NCI-H2081 treated with DMSO at 0.1 percent for 48 hours (cell line): ENCODE measurements at regions not wholly inside any gene's neighbourhood (a gene's known extent, or its start where the extent isn't known, plus 50 kb on each side); places are given as distances from the start of the nearest gene placed in this dataset.
"Not testable (repeated sequence)": the region's sequence is repeated elsewhere in the genome, so short reads cannot be mapped to it uniquely, and the experiment has no call there.

ENCODE experiments used
- DNase-seq: peaks from one replicate; lab custom pipeline; 2025; lab: John Stamatoyannopoulos, UW

DNA sequence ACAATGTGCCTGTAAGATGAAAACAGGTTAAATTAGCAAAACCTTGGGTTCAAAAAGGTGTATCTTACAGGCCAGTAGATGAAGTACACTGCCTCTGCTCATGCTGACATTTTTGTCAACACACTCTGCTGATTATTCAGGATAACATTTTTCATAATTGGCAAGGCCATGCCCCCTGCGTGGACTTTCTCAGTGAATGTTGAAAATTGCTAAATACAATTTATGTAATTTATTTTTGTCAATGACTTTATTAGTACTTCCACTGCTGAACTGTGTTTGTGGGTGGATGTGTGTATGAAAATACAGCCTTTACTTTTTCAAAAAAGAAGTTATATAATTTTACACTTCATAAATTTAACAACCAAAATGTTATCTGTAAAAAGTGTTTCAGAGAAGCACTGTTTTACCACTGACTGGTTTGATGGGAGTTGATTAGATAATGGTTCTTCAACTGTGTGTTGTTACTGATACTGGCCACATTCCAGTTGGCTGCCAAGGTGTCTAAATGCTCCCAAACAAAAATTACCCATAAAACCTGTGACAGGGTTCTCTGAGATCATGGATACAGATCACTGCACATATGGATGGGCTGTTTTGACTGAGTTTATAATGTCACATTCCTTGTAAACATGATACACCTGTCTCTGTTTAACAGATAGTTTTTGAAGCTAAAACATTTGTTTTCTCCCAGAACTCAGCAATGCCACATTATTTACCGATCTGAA lies 151.9 kb upstream of the SLC7A11 start:
- DNase-seq: no peak

DNA sequence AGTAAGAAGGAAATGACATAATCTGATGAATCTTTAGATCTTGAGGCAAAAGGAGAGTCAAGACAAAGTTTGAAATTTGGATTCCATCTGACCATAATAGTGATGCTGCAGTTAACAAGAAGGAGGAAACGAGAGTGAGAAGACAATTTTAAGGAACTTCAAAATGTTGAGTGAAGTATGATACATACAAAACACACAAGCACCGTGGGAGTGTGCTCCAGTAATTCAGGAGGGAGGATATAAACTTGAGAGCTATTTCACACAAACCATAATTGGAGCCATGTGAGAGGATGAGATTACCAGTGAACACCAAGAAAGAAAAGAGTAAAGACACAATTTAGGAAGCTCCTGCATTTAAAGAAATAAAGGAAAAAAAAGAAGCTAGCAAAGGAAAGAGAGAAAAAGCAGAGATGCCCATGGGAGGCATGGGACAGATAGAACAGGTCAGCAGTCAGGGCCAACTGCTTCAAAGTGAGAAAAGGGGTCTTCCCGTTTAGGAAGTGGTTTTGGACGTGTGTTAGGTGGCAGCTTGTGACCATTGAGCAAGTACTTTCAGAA lies 150.7 kb upstream of the SLC7A11 start:
- no peak for DNase-seq

DNA sequence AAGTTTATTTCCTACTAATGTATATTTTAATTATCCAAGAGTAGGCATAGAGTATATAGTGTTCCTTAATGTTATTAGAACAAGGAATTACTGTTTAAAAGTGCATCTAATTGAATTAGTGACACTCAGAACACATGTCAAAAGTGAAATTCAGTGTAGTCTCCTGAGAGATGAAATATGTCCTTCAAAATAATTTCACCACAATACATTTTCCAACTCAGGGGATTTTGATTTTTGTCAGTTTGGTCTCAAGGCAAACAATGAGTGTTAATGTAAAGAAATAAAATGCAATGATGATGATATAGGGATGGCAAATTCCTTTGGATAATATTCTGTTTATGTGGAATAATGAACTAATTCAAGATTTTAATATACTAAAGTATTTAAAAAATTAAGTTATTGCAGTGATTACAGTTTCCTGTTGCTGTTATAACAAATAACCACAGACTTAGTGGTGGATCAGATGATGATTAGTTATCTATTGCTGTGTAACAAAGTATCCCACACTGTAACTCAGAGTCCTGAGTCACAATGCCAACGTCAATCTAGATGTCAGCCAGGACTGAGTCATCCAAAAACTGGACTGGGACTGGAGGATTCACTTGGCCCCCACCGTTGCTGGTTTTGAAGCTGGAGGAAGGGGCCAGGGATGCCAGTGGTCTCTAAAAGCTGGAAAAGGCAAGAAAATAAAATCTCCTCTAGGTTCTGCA lies 148.0 kb upstream of the SLC7A11 start:
- no peak for DNase-seq

DNA sequence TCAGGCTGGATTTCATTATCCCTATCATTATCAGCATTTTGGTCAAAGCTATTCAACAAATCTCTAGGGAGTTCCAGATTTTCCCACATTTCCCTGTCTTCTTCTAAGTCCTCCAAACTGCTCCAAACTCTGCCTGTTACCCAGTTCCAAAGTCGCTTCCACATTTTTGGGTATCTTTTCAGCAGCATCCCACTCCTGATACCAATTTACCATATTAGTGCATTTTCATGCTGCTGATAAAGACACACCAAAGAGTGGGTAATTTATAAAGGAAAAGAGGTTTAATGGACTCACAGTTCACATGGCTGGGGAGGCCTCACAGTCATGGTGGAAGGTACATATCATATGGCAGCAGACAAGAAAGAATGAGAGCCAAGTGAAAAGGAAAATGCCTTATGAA lies 132.8 kb upstream of the SLC7A11 start:
- no peak for DNase-seq

DNA sequence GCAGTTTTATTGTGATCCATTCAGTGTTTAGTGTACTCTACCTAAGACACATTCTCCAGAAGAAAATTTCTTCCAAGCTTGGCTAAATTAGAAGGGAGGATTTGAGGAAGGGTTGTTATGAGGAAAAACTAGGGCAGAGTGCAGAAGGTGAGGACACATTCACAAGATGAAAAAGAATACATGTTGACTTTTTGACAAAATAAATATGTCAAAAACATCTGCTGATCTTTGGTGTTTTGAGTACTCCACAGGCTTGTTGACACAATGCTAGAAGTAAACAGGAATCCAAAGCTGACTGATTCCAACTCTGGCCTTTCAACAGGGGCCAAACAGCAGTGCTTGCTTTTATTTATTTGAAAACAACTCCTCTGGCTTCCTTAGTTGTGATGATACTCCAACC lies 125.8 kb upstream of the SLC7A11 start:
- no peak for DNase-seq

DNA sequence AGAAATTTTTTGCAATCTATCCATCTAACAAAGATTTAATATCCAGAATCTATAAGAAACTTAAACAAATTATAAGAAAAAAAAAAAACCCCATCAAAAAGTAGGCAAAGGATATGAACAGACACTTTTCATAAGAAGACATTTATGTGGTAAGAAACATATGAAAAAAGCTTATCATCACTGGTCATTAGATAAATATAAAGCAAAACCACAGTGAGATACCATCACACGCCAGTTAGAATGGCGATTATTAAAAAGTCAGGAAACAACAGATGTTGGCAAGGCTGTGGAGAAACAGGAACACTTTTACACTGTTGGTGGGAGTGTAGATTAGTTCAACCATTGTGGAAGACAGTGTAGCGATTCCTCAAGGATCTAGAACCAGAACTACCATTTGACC lies 110.3 kb upstream of the SLC7A11 start:
- DNase-seq: not testable (repeated sequence)

DNA sequence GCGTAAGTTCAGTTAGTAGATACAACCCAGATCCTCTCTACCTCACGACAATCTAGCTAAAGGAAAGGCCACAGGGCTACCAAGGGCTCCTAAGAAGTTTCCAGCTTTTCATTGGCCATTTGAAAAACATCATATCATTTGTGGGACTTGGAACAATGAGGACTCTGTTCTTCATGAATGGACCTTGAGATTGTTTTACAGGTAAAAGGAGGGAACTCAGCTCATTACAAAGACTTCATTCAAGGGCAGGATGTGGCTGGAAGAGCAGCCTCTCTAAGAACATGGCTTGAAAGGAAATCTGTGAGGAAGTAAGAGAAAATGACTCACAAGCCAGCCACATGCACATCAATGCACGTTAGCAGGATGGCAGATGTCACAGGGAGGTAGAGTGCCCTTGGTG lies 105.9 kb upstream of the SLC7A11 start:
- no peak for DNase-seq

DNA sequence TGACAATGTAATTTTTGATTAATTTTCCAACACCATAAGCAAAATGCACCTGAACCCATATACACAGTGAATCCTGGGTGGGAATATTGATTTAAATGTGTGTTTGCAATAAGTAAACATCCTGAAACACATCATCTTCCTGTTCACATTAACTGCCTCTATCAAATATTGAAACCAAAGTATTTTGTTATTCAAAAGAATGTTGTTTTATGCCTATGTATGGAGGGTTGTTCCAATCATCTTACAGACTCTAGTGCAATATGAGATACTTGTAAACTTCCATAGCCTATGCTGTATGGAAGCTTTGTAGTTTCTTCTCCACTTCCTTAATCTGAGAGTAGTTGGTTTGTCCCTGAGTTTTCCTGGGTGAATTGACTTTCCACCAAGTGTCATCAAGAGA lies 105.4 kb upstream of the SLC7A11 start:
- no peak for DNase-seq

DNA sequence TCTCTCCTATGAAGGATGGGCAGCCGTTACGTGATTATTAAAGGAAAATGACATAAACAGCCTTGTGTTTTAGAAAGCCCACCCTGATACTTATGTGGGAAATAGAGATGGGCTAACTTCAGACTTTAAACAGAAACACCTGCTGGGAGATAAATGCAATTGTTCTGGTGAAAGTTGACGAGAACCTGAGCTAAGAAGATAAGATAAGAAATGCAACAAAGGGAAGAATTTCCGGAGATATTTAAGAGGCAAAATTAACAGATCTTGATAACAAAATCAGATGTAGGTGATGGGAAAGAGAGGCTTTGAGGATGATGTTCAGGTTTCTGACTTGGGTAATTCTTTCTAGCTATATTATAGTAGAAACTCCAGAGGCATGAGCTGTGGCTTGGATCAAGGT lies 102.7 kb upstream of the SLC7A11 start:
- no peak for DNase-seq

DNA sequence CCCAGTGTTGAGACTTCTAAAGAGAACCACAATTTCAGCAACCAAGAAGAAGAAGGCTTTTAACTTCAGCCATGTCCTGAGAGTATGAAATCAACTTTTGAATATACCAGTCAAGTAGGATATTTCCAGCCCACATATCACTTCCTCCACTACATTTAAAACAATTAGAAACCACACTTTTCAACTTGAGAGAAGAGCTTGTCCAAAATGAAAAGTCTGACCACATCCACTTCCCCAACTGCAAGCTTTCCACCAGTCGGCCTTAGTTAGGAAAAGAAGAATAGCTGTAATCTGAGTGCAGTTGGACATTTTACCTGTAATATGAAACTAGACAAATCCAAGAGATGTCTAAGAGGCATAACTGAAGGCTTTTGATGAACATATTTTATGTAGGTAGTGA lies 101.9 kb upstream of the SLC7A11 start:
- no peak for DNase-seq

DNA sequence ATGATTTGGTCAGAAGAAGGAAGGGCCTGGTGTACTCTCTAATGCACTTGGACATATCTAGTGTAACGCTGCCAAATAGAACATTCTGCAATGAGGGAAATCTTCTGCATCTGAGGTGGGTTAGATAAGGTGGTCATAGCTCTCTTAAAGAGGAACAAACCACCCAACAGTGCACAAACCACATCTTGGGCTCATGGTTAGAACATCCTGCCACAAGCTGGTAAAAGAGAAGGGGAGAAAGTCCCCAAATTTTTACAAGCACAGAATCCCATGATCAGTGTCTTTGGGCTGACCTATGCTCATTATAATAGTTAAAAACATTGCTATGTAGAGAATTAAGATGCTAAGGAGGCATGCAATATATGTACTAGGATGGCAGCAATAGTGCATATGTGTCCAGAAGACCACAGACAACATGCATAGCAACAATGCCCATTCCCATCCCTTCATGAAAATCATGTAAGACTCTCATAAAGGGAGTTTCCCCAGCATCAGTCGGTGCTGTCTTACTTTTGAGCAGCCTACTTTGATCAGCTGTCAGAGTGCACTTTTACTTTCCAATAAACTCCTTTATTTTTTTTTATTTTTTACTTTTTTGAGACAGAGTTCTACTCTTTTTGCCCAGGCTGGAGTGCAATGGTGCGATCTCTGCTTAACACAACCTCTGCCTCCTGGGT lies 99.7 kb upstream of the SLC7A11 start:
- no peak for DNase-seq

DNA sequence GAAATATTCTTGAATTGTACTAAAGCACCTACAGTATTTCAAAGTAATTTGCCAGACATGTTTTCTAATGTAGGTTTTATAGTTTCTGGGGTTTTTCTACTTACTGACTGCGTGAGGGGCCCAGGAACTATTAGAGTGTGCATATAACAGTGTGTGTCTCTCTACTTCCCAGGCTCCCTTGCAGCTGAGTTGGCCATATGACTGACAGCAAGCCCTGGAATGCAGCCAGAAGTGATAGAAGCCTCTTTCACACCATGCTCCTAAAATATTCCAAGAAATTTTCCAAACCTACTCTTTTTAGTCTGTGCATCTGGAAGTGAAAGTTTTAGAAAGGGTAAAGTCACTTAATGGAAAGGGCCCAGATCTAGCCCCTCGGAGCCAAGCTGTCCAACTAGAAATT lies 96.7 kb upstream of the SLC7A11 start:
- no peak for DNase-seq

DNA sequence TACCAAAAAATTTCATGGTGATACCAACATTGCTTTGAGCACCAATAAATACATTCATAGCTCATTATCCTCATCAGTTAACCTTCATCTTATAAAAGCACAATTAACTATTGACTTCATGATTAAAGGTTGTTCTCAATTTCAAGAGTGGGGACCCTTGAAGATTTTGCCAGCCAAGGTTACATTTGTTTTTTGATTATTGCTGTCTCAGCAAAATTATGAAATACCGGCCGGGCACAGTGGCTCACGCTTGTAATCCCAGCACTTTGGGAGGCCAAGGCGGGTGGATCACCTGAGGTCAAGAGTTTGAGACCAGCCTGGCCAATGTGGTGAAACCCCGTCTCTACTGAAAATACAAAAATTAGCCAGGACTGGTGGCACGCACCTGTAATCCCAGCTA lies 96.1 kb upstream of the SLC7A11 start:
- not testable (repeated sequence) for DNase-seq

DNA sequence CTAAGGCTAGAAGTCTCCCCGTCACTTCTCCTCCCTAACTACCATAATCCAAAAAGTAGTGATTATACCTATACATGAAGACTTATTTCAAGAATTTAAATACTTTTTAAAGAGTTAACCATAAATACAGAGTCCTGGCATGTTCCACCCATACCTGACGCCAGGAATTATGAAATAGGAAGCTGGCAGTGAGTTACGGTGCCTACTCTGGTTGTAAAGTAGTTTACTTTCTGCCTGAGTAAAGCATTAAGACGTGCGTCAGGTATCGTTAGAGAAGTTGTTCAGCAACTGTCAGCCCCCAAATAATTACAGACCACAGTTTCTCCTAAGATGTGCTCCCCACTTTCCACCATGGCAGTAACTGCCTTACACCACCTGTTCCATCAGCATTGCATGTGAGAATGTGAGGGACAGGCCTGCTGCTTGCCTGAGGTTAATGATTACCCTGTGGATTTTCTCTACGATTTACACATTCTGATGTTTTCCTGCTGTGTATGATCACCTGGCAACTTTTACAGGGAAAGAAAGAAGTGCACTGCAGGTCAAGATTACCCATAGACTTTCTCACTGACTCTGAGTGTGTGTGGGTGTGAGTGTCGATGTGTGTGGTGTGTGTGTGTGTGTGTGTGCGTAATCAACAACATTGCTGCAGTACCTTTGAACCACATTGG lies 92.3 kb upstream of the SLC7A11 start:
- no peak for DNase-seq

DNA sequence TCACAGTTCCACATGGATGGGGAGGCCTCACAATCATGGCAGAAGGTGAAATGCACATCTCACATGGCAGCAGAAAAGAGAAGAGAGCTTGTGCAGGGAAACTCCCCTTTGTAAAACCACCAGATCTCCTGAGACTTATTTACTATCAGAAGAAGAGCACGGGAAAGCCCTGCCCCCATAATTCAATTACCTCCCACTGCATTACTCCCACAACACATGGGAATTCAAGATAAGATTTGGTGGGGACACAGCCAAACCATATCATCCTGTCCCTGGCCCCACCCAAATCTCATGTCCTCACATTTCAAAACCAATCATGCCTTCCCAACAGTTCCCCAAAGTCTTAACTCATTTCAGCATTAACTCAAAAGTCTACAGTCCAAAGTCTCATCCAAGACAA lies 90.3 kb upstream of the SLC7A11 start:
- DNase-seq: not testable (repeated sequence)

DNA sequence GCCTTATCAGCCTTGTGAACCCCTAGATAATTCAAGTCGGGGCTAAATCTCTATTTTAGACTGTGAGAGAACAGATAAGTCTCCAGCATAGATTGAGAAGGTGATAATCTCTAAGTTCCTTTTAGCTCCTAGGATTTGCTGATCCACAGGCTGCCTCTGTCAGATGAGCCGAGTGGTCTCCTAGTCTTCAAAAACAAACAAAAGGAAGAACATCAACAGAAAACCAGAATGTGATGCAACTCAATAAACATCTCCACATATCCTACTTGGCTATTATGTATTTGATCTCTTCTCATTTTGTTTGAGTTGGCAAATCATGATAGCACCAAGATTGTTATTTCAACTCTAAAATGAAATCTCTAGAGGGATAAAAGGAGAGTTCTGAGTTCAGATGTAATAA lies 88.4 kb upstream of the SLC7A11 start:
- DNase-seq: no peak

DNA sequence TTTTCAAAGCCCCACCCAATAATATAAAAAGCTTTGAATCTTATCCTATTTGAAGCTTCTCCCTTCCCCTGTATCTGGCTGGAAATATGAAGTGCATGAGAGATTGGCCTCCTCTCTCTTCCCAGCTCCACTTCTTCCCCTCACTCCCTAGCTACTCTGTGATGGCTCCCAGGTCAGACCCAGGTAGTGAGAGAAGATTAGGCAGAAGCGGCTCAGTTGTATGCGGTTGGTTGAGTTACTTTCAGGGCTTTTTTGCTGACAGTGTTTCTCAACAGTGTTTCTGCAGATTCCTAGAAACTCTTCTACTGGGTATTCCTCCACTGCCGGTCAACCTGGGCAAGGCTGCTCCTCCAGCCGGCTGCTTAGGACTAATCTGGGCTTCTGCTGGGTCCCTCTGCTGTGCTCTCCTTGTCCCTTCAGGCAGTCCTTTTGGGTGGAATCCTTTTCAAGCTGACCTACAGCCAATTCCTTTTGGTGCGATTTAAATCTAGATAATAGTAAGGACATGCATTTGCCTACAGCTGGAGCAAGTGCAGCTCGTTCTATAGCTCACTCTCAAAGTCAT lies 87.4 kb upstream of the SLC7A11 start:
- DNase-seq: no peak

DNA sequence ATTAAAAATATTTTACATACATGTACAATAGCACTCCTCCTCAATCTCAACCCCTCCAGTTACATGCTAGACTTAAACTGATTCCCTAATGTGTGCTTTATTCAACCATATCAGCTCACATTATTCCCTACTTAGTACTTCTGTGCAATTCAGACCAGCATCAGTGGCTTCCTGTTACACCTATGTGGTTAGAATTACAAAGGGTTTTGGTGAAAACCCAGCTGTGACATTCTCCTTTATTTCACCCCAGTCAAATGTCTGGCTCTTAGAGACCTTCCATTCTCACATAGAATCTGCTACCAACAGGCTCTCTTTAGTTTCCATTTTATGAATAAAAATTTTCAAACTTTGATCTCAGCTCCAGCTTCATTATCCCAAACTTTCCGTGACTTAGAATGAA lies 85.2 kb upstream of the SLC7A11 start:
- DNase-seq: no peak

DNA sequence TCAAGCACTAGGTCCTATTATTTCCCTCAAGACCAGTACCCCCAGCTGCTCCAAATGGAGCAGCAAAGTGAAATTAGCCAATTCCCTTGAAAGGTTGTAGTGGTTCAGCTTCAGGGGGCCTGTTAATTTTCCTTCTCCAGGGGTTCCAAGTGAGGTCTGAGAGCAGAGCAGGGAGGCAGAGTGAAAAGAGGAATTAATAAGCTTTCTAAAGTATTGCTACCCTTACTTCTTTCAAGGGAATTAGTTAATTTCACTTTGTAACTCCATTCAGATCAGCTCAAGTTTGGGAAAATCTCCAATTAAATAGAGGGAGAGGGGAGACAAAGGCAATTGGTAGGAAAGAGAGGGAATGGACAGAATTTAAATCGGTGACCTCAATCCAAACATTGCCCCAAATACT lies 78.7 kb upstream of the SLC7A11 start:
- no peak for DNase-seq

DNA sequence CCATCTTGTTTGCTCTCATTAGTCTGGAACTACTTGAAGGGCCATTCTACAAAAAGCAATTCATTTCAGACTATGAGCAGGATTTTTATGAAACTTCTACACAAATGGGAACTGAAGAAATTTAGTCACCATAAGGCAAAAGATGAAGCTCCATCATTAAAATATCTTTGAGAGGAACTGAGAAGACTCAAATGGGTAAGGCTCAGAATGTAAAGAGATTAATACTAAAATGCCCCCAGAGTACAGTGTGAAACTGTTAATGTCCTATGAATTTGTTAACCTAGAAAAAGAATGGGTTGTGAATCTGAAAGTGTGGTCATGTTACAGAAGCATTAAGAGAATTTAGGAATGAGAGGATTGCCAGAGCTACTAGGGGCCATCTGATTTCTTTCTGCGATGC lies 77.9 kb upstream of the SLC7A11 start:
- DNase-seq: no peak

DNA sequence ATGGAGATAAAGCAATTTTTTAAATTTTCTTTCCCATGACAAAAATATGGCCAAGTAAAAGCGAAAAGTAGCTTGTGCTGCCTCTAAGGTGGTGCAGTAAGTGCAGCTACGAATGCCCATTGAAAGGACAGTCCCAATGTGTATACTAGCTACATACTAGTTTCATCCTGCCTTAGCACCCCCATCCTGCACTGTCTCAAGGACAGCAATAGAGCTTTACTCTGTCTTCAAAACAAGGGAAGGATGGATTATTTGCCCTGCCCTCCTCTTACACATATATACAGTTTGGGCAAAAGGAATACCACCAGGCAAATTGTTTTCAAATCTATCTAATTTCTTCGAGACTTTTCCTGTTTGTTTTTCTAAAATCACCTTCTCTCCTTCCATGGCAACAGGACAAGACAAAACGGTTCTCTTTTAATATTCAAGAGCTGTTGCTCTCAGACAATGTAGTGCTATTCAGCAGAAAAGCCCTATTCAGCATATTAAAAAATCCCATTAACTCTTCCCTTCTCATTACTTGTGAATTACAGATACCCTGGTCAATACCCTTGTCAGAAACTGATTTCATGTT lies 75.1 kb upstream of the SLC7A11 start:
- DNase-seq: no peak

DNA sequence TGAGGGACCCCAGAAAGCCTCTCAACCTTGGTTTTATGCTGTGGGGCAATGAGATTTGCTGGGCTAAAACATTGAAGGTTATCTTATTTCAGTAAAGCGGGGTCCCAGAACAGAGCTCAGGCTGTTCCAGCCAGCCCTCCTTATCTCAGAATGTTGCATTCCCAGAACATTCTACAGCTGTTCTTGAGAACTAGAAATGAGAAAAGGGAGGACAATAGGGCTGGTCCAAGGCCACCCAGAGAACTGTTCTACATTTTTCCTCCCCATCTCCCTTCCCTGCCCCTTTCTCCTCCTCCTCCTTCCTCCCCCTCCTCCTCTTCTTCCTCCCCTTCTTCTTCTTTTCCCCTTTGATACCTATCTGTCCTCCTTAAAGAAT lies 70.4 kb upstream of the SLC7A11 start:
- no peak for DNase-seq
